ENCODE measurements at regions not wholly inside any gene's neighbourhood (a gene's known extent, or its start where the extent isn't known, plus 50 kb on each side); places are given as distances from the start of the nearest gene placed in this dataset.
"Not testable (repeated sequence)": the region's sequence is repeated elsewhere in the genome, so short reads cannot be mapped to it uniquely, and the experiment has no call there.

GRCh38 chr7:130955565-130955919 is 221.5 kb upstream of the KLF14 start:
- TF ChIP-seq CTCF (IDR thresholded peaks at IDR 0.05; ENCODE audit: control extremely low read depth, extremely low read depth) = no peak
- Histone ChIP-seq H3K27ac (ENCODE audit: low read depth in 1 of 2, low read length in 1 of 2) (no peak overlapping the region), H3K9me3 (ENCODE audit: control insufficient read depth in 4 of 4, insufficient read depth in 3 of 4, low read length in 3 of 4) (no peaks in the 10 kb centered on the region), H3K36me3 (ENCODE audit: control insufficient read depth in 4 of 4, insufficient read depth in 4 of 4, low read length in 4 of 4) (peaks cover 0 to 7% (median 2%) of the 10 kb centered on the region in 4 donors), H3K9ac (ENCODE audit: insufficient read depth in 1 of 2, low read length in 2 of 2) (no peak overlapping the region), H3K27me3 (ENCODE audit: control insufficient read depth in 3 of 3, insufficient read depth in 3 of 3, low read length in 2 of 3) (no peaks in the 10 kb centered on the region), H3K4me1 (ENCODE audit: control insufficient read depth in 5 of 5, insufficient read depth in 5 of 5, low read length in 5 of 5) (peaks cover 0 to 15% (median 0%) of the 10 kb centered on the region in 5 donors), H3K4me3 (no peak overlapping the region)
- ATAC-seq (ENCODE audit: insufficient read depth, low FRiP score) (no peak), DNase-seq (no peak)

GRCh38 chr7:130956417-130957136 is 222.6 kb upstream of the KLF14 start:
- Histone ChIP-seq H3K9me3 (ENCODE audit: control insufficient read depth in 4 of 4, insufficient read depth in 3 of 4, low read length in 3 of 4) (no peaks in the 10 kb centered on the region), H3K4me1 (ENCODE audit: control insufficient read depth in 5 of 5, insufficient read depth in 5 of 5, low read length in 5 of 5) (peaks cover 0 to 21% (median 0%) of the 10 kb centered on the region in 5 donors), H3K27me3 (ENCODE audit: control insufficient read depth in 3 of 3, insufficient read depth in 3 of 3, low read length in 2 of 3) (no peaks in the 10 kb centered on the region), H3K27ac (ENCODE audit: low read depth in 1 of 2, low read length in 1 of 2) (peak overlapping the region in 1 of 2 donors; percentile 45), H3K9ac (ENCODE audit: insufficient read depth in 1 of 2, low read length in 2 of 2) (no peak overlapping the region), H3K4me3 (no peak overlapping the region), H3K36me3 (ENCODE audit: control insufficient read depth in 4 of 4, insufficient read depth in 4 of 4, low read length in 4 of 4) (peaks cover 0 to 5% (median 2%) of the 10 kb centered on the region in 4 donors)
- DNase-seq (no peak), ATAC-seq (ENCODE audit: insufficient read depth, low FRiP score) (no peak)
- TF ChIP-seq CTCF (IDR thresholded peaks at IDR 0.05; ENCODE audit: control extremely low read depth, extremely low read depth) = no peak
- WGBS, 2 donors = 41 to 67% methylated on average over 7 of the region's 7 CpGs

- H3K4me1 ChIP-seq (ENCODE audit: control insufficient read depth in 5 of 5, insufficient read depth in 5 of 5, low read length in 5 of 5) = peaks cover 0 to 21% (median 0%) of the 10 kb centered on the region in 5 donors
These were observed 223.1 kb upstream of the KLF14 start for GRCh38 chr7:130957137-130957513.

GRCh38 chr7:130957722-130958435 is 223.9 kb upstream of the KLF14 start:
- H3K9me3 ChIP-seq (ENCODE audit: control insufficient read depth in 4 of 4, insufficient read depth in 3 of 4, low read length in 3 of 4); ATAC-seq (ENCODE audit: insufficient read depth, low FRiP score); H3K36me3 ChIP-seq (ENCODE audit: control insufficient read depth in 4 of 4, insufficient read depth in 4 of 4, low read length in 4 of 4); DNase-seq; H3K27me3 ChIP-seq (ENCODE audit: control insufficient read depth in 3 of 3, insufficient read depth in 3 of 3, low read length in 2 of 3); H3K9ac ChIP-seq (ENCODE audit: insufficient read depth in 1 of 2, low read length in 2 of 2); H3K4me3 ChIP-seq: not testable (repeated sequence)
- Histone ChIP-seq H3K27ac (ENCODE audit: low read depth in 1 of 2, low read length in 1 of 2) (peak overlapping the region in 1 of 2 donors; percentile 13), H3K4me1 (ENCODE audit: control insufficient read depth in 5 of 5, insufficient read depth in 5 of 5, low read length in 5 of 5) (peaks cover 0 to 25% (median 0%) of the 10 kb centered on the region in 5 donors)
- WGBS, 2 donors = 84% methylated on average over 6 of the region's 6 CpGs

More at GRCh38 chr7:130957137-130957513, 223.1 kb upstream of the KLF14 start:
- WGBS, 2 donors = 28 to 41% methylated on average over 2 of the region's 2 CpGs
- no peak overlapping the region for H3K4me3 ChIP-seq
- no peak overlapping the region for H3K27ac ChIP-seq (ENCODE audit: low read depth in 1 of 2, low read length in 1 of 2)
- H3K9ac ChIP-seq (ENCODE audit: insufficient read depth in 1 of 2, low read length in 2 of 2) = no peak overlapping the region
- no peaks in the 10 kb centered on the region for H3K27me3 ChIP-seq (ENCODE audit: control insufficient read depth in 3 of 3, insufficient read depth in 3 of 3, low read length in 2 of 3)
- no peak for TF ChIP-seq CTCF (IDR thresholded peaks at IDR 0.05; ENCODE audit: control extremely low read depth, extremely low read depth)
- DNase-seq (no peak), ATAC-seq (ENCODE audit: insufficient read depth, low FRiP score) (no peak)
- H3K36me3 ChIP-seq (ENCODE audit: control insufficient read depth in 4 of 4, insufficient read depth in 4 of 4, low read length in 4 of 4) = peaks cover 0 to 5% (median 2%) of the 10 kb centered on the region in 4 donors
- no peaks in the 10 kb centered on the region for H3K9me3 ChIP-seq (ENCODE audit: control insufficient read depth in 4 of 4, insufficient read depth in 3 of 4, low read length in 3 of 4)
